ENCODE measurements at regions not wholly inside any gene's neighbourhood (a gene's known extent, or its start where the extent isn't known, plus 50 kb on each side); places are given as distances from the start of the nearest gene placed in this dataset.

DNA sequence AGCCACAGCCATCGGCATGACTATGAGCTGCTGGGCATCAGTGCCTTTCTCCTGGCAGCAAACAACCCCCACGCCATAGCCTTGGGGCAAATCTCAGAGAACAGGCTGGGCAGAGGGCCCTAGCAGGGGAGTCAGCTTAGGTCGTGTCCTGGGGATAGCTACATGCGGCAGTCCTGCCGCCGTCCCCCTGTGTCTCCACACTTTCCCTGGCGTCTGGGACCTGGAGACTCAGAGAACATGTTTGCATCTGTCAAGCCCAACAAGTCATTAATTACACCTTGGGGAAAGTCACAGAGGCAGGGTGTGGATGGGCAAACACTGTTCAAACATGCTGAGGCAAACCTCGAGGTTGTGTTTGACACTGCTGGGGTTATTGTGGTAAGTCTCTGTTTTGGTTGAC, 123.6 kb downstream of the C5orf15 start:
- TF ChIP-seq, protein P1, sequence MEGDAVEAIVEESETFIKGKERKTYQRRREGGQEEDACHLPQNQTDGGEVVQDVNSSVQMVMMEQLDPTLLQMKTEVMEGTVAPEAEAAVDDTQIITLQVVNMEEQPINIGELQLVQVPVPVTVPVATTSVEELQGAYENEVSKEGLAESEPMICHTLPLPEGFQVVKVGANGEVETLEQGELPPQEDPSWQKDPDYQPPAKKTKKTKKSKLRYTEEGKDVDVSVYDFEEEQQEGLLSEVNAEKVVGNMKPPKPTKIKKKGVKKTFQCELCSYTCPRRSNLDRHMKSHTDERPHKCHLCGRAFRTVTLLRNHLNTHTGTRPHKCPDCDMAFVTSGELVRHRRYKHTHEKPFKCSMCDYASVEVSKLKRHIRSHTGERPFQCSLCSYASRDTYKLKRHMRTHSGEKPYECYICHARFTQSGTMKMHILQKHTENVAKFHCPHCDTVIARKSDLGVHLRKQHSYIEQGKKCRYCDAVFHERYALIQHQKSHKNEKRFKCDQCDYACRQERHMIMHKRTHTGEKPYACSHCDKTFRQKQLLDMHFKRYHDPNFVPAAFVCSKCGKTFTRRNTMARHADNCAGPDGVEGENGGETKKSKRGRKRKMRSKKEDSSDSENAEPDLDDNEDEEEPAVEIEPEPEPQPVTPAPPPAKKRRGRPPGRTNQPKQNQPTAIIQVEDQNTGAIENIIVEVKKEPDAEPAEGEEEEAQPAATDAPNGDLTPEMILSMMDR (IDR thresholded peaks at IDR 0.05; ENCODE audit: unreplicated experiment) = no peak
- no peaks in the 10 kb centered on the region for H3K9me3 Mint-ChIP-seq (ENCODE audit: low read depth)
- peaks cover 25% of the 10 kb centered on the region for H3K4me1 Mint-ChIP-seq (ENCODE audit: low read depth)
- no peak for DNase-seq (ENCODE audit: low spot score, unreplicated experiment)
- H3K4me3 Mint-ChIP-seq (ENCODE audit: low read depth) = no peak overlapping the region
- peaks cover 20% of the 10 kb centered on the region for H3K27me3 Mint-ChIP-seq
- H3K27ac Mint-ChIP-seq = no peak overlapping the region
- H3K36me3 Mint-ChIP-seq (ENCODE audit: insufficient read depth) = no peaks in the 10 kb centered on the region

DNA sequence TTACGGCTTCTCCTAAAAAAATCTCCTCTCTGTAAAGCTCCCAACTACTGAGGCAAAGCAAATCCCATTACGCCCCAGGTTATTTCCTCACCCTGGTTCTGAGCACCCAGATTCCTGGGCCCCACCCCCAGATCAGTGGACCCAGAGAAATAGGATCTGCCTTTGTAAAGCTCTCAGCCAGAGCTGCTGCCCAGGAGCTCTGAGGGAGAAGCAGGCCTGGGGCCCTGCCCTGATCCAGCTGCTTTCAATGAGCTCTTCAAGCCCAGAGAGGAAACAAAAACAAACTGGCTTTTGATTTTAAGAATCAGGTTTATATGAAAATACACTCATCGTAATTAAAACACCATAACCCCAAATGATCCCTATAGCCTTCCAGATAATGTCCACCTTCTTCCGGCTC, 124.5 kb downstream of the C5orf15 start:
- H3K4me3 Mint-ChIP-seq (ENCODE audit: low read depth) = no peak overlapping the region
- peaks cover 20% of the 10 kb centered on the region for H3K27me3 Mint-ChIP-seq
- peaks cover 26% of the 10 kb centered on the region for H3K4me1 Mint-ChIP-seq (ENCODE audit: low read depth)
- TF ChIP-seq, protein P1 (IDR thresholded peaks at IDR 0.05; ENCODE audit: unreplicated experiment) = no peak
- H3K27ac Mint-ChIP-seq = no peak overlapping the region
- H3K9me3 Mint-ChIP-seq (ENCODE audit: low read depth) = no peaks in the 10 kb centered on the region
- no peaks in the 10 kb centered on the region for H3K36me3 Mint-ChIP-seq (ENCODE audit: insufficient read depth)
- no peak for DNase-seq (ENCODE audit: low spot score, unreplicated experiment)

DNA sequence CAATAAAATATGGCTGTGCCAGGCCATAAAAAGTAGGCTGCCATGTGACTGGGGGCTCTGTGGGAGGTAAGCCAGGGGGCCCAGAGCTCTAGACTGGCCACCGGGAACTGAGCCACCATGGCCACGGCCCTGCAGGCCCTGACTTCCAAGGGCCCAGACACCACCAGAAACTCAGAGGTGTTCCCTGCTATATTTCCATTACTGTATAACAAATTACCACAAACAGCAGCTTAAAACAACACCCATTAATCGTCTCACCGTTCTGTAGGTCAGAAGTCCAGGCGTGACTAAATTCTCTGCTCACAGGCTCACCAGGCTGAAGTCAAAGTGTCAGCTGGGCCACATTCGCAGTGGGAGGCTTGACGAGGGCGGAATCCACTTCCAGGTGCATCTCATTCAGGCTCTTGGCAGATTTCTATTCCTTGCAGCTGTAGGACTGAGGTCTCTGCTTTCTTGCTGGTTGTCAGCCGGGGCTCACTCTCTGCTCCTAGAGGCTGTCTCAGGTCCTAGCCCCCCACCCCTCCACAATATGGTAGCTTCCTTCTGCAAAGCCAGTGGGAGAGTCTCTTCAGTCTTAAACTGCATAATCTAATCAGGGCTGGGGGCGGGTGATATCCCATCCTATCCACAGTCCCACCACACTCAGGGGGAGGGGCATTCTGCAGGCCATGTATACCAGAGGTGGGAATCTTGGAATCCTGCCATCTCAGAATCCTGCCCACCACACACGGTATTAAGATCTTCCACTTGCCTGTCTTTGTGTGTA, 125.4 kb downstream of the C5orf15 start:
- no peaks in the 10 kb centered on the region for H3K36me3 Mint-ChIP-seq (ENCODE audit: insufficient read depth)
- H3K4me3 Mint-ChIP-seq (ENCODE audit: low read depth) = no peak overlapping the region
- TF ChIP-seq, protein P1 (IDR thresholded peaks at IDR 0.05; ENCODE audit: unreplicated experiment) = no peak
- no peaks in the 10 kb centered on the region for H3K9me3 Mint-ChIP-seq (ENCODE audit: low read depth)
- no peak overlapping the region for H3K27ac Mint-ChIP-seq
- peaks cover 20% of the 10 kb centered on the region for H3K4me1 Mint-ChIP-seq (ENCODE audit: low read depth)
- peaks cover 18% of the 10 kb centered on the region for H3K27me3 Mint-ChIP-seq
- no peak for DNase-seq (ENCODE audit: low spot score, unreplicated experiment)

DNA sequence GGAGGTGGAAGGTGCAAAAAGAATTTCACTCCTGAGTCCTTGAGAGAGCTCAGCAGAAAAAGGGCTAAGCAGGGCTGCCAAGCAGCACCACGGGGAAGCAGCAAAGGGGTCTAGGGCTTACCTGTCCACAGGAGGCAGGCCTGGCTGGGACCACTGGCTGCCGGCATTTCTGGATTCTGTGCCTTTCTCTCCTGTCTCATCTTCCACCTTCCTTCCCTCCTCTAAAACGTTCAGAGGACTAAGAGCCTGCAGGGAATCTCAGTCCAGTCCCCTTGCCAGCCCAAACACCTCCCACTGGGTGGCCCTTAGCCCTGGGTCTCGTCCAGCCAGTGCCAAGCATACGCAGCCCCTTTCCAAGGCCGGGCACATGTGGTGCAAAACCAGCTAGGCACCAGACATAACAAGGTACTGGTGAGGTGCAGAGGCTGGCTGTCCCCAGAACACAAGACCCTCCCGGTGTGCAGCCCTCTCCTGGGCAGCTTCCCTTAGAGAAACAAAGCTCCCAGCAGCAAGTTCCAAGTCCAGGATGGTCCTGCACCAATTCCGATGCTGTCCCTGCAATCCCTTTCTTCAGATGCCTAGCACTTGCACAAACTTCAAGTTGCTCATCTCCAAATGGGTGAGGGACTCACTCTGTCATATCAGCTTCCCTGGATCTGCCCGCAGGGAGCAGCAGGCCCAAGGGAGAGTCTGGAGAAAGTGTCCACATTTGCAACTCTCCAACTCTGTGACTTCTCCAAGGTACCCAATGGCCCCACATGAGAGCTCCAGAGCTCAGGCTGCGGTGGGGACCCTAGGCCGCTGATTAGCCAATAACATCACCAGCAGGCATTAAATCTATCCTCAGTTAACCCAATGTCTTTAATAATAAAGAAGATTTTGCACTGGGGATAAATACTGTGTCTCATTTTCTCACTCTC, 126.3 kb downstream of the C5orf15 start:
- Mint-ChIP-seq H3K4me1 (ENCODE audit: low read depth) (peaks cover 19% of the 10 kb centered on the region), H3K27ac (no peak overlapping the region), H3K36me3 (ENCODE audit: insufficient read depth) (no peaks in the 10 kb centered on the region), H3K9me3 (ENCODE audit: low read depth) (no peaks in the 10 kb centered on the region), H3K27me3 (peaks cover 18% of the 10 kb centered on the region), H3K4me3 (ENCODE audit: low read depth) (no peak overlapping the region)
- TF ChIP-seq, protein P1 (IDR thresholded peaks at IDR 0.05; ENCODE audit: unreplicated experiment) = no peak
- no peak for DNase-seq (ENCODE audit: low spot score, unreplicated experiment)

DNA sequence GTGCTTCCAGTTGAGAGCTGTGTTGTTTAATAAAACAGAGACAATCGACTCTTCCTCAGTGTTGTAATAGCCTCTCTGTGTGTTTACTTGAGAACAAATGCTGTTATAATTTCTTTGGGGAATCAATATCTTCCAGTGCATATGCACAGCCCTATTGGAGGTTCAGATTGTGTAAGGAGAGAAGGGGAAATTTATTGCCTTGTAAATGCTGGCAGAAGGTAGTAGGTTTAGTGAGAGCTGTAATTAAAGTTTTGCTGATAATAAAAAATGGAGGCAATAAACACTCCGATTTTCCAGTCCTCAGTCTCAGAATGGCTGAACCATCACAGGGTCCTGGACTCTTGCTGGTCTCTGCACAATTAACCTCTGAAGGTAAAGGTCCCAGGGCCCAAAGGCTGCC, 128.3 kb downstream of the C5orf15 start:
- DNase-seq (ENCODE audit: low spot score, unreplicated experiment) = no peak
- TF ChIP-seq, protein P1 (IDR thresholded peaks at IDR 0.05; ENCODE audit: unreplicated experiment) = no peak
- no peak overlapping the region for H3K4me3 Mint-ChIP-seq (ENCODE audit: low read depth)
- H3K4me1 Mint-ChIP-seq (ENCODE audit: low read depth) = peaks cover 17% of the 10 kb centered on the region
- H3K27me3 Mint-ChIP-seq = peaks cover 9% of the 10 kb centered on the region
- H3K27ac Mint-ChIP-seq = no peak overlapping the region
- no peaks in the 10 kb centered on the region for H3K9me3 Mint-ChIP-seq (ENCODE audit: low read depth)
- H3K36me3 Mint-ChIP-seq (ENCODE audit: insufficient read depth) = no peaks in the 10 kb centered on the region

Data from progenitor cell of endocrine pancreas (in vitro differentiated cells).